GM23248 (cell line): ENCODE measurements at regions not wholly inside any gene's neighbourhood (a gene's known extent, or its start where the extent isn't known, plus 50 kb on each side); places are given as distances from the start of the nearest gene placed in this dataset.
"Not testable (repeated sequence)": the region's sequence is repeated elsewhere in the genome, so short reads cannot be mapped to it uniquely, and the experiment has no call there.

Source experiments
- DNase-seq: peaks from one replicate; pipeline ENCODE4 v3.0.0-alpha.2; 2015
- H2AFZ ChIP-seq: fragments of 200-600 bp; sonication (generic); 2 replicates; pipeline ENCODE4 v1.6.1; 2016; ENCODE audit warnings: antibody characterized with exemption
- H3F3A ChIP-seq: fragments of 200-600 bp; sonication (generic); 2 replicates; pipeline ENCODE4 v1.6.1; 2016; ENCODE audit warnings: mild to moderate bottlenecking, antibody characterized with exemption, mixed run types; ENCODE audit not compliant: insufficient read depth
- H3K27ac ChIP-seq: fragments of 200-600 bp; sonication (generic); 2 replicates; pipeline ENCODE4 v1.5.1; 2016; ENCODE audit warnings: mild to moderate bottlenecking
- H3K27me3 ChIP-seq: fragments of 200-600 bp; sonication (generic); replicated peaks from 2 replicates; pipeline ENCODE4 v1.6.1; 2016; ENCODE audit warnings: mild to moderate bottlenecking; ENCODE audit not compliant: insufficient read depth
- H3K36me3 ChIP-seq: fragments of 200-600 bp; sonication (generic); 2 replicates; pipeline ENCODE4 v1.6.1; 2016; ENCODE audit warnings: low read depth, mild to moderate bottlenecking
- H3K4me1 ChIP-seq: fragments of 200-600 bp; sonication (generic); 2 replicates; pipeline ENCODE4 v1.6.1; 2016; ENCODE audit warnings: mild to moderate bottlenecking; ENCODE audit not compliant: insufficient read depth
- H3K4me2 ChIP-seq: fragments of 200-600 bp; sonication (generic); one replicate; pipeline ENCODE4 v1.6.1; 2016; ENCODE audit warnings: mild to moderate bottlenecking; ENCODE audit not compliant: unreplicated experiment
- H3K4me3 ChIP-seq: fragments of 200-600 bp; sonication (generic); 2 replicates; pipeline ENCODE4 v1.5.1; 2016; ENCODE audit warnings: mild to moderate bottlenecking
- H3K79me2 ChIP-seq: fragments of 200-600 bp; sonication (generic); 2 replicates; pipeline ENCODE4 v1.6.1; 2016; ENCODE audit warnings: mild to moderate bottlenecking; ENCODE audit not compliant: insufficient read depth
- H3K9ac ChIP-seq: fragments of 200-600 bp; sonication (generic); 2 replicates; pipeline ENCODE4 v1.6.1; 2016; ENCODE audit warnings: mild to moderate bottlenecking
- H3K9me2 ChIP-seq: fragments of 200-600 bp; sonication (generic); 2 replicates; pipeline ENCODE4 v1.6.1; 2016; ENCODE audit warnings: mixed run types, mild to moderate bottlenecking, moderate library complexity; ENCODE audit not compliant: insufficient read depth
- H3K9me3 ChIP-seq: fragments of 200-600 bp; sonication (generic); one replicate; pipeline ENCODE4 v1.6.1; 2017; ENCODE audit warnings: low read depth
- H4K20me1 ChIP-seq: fragments of 200-600 bp; sonication (generic); 2 replicates; pipeline ENCODE4 v1.6.0; 2016; ENCODE audit not compliant: insufficient read depth
- EZH2 ChIP-seq: fragments of 200-600 bp; sonication (generic); IDR thresholded peaks from 2 replicates; pipeline ENCODE4 v1.6.1; 2018; ENCODE audit warnings: antibody characterized with exemption, mild to moderate bottlenecking; ENCODE audit not compliant: insufficient read depth, poor library complexity, severe bottlenecking
- EZH2phosphoT487 ChIP-seq: fragments of 200-600 bp; sonication (generic); IDR thresholded peaks from 2 replicates; pipeline ENCODE4 v1.6.1; 2018; ENCODE audit warnings: antibody characterized with exemption, moderate library complexity, mild to moderate bottlenecking, low read depth; ENCODE audit not compliant: insufficient read depth
- WGBS, 2 experiments: methylation state at CpG; one replicate each; pipeline ENCODE4 v1.1.6; 2015 to 2017; ENCODE audit warnings: low lambda C conversion rate in 2 of 2, low coverage in 1 of 2; ENCODE audit errors: missing lambda C conversion rate in 2 of 2; 5-methylcytosine and 5-hydroxymethylcytosine counted together
- in situ Hi-C: fragments of 300-500 bp; cut with MboI; formaldehyde crosslinking; loops from 2 replicates; pipeline ENCODE4 v1.15.0; 2020

- H3K9ac ChIP-seq = no peak overlapping the region
- TF ChIP-seq EZH2 (no peak), EZH2phosphoT487 (no peak)
- H3K36me3 ChIP-seq = no peaks in the 10 kb centered on the region
- no peak overlapping the region for H3K4me3 ChIP-seq
- H3K27me3 ChIP-seq = no peaks in the 10 kb centered on the region
- H3K4me2 ChIP-seq = no peak overlapping the region
- no peak for DNase-seq
- no peaks in the 10 kb centered on the region for H4K20me1 ChIP-seq
- no peaks in the 10 kb centered on the region for H3K9me2 ChIP-seq
- H3K4me1 ChIP-seq = no peaks in the 10 kb centered on the region
- no peak overlapping the region for H3K27ac ChIP-seq
- in situ Hi-C loops = no loop called here
- no peaks in the 10 kb centered on the region for H3K79me2 ChIP-seq
- H3F3A ChIP-seq = no peaks in the 10 kb centered on the region
- no peaks in the 10 kb centered on the region for H3K9me3 ChIP-seq
- WGBS, 2 experiments = 39% methylated on average over 4 of the region's 4 CpGs
- H2AFZ ChIP-seq = no peak overlapping the region
Observed at GRCh38 chr17:55986817-55987216, 166.5 kb upstream of the ANKFN1 start.

DNA sequence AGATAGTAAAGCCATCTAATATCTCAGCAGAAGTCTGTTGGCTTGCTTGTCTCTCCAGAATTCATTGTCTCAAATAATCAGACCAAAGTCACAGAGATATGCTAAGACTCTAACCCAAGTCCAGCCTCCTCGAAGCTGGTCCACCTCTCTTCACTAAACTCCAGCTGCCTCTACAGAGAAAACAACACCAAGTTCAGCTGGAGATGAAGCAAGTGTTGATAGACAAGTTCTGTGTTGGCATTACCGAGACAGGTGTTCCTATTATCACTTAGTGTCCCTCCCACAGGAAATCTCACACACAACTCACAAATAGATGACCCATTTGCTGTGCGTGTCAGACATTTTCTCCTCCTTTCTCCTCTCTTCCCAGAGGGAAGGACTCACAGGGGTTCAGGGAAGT is 164.4 kb upstream of the ANKFN1 start:
- Histone ChIP-seq H4K20me1 (no peaks in the 10 kb centered on the region), H3F3A (no peaks in the 10 kb centered on the region), H3K4me3 (no peak overlapping the region), H3K4me2 (no peak overlapping the region), H3K36me3 (no peaks in the 10 kb centered on the region), H3K9me3 (no peaks in the 10 kb centered on the region), H3K9ac (no peak overlapping the region), H3K79me2 (no peaks in the 10 kb centered on the region), H3K9me2 (no peaks in the 10 kb centered on the region), H3K4me1 (no peaks in the 10 kb centered on the region), H2AFZ (no peak overlapping the region), H3K27ac (no peak overlapping the region), H3K27me3 (no peaks in the 10 kb centered on the region)
- TF ChIP-seq EZH2 (no peak), EZH2phosphoT487 (no peak)
- no peak for DNase-seq
- 25 to 32% methylated on average over 3 of the region's 3 CpGs for WGBS, 2 experiments
- in situ Hi-C loops = no loop called here

- in situ Hi-C loops = no loop called here
Observed at GRCh38 chr17:55990332-55991006, 162.8 kb upstream of the ANKFN1 start.

GRCh38 chr17:55996826-55997225 is 156.4 kb upstream of the ANKFN1 start:
- Histone ChIP-seq H4K20me1 (no peaks in the 10 kb centered on the region), H3K27ac (no peak overlapping the region), H3K79me2 (no peaks in the 10 kb centered on the region), H3K27me3 (no peaks in the 10 kb centered on the region), H3K9me3 (no peaks in the 10 kb centered on the region), H2AFZ (no peak overlapping the region), H3K4me2 (no peak overlapping the region), H3K4me3 (no peak overlapping the region), H3K9ac (no peak overlapping the region), H3K9me2 (no peaks in the 10 kb centered on the region), H3F3A (no peaks in the 10 kb centered on the region), H3K4me1 (no peaks in the 10 kb centered on the region), H3K36me3 (no peaks in the 10 kb centered on the region)
- TF ChIP-seq EZH2phosphoT487 (no peak), EZH2 (no peak)
- peak; percentile 8 for DNase-seq
- in situ Hi-C loops = no loop called here
- 6 to 12% methylated on average over 2 of the region's 2 CpGs for WGBS, 2 experiments

More at GRCh38 chr17:55990332-55991006, 162.8 kb upstream of the ANKFN1 start:
- TF ChIP-seq EZH2phosphoT487 (no peak), EZH2 (no peak)
- H4K20me1 ChIP-seq = no peaks in the 10 kb centered on the region
- H3K9me2 ChIP-seq = no peaks in the 10 kb centered on the region
- no peaks in the 10 kb centered on the region for H3K4me1 ChIP-seq
- H3K27ac ChIP-seq = no peak overlapping the region
- WGBS, 2 experiments = 15 to 20% methylated on average over 10 of the region's 10 CpGs
- no peak overlapping the region for H3K4me2 ChIP-seq
- H3K9me3 ChIP-seq = no peaks in the 10 kb centered on the region
- no peaks in the 10 kb centered on the region for H3F3A ChIP-seq
- no peaks in the 10 kb centered on the region for H3K36me3 ChIP-seq
- H3K27me3 ChIP-seq = no peaks in the 10 kb centered on the region
- DNase-seq = no peak
- H3K79me2 ChIP-seq = no peaks in the 10 kb centered on the region
- H3K4me3 ChIP-seq = no peak overlapping the region
- H3K9ac ChIP-seq = no peak overlapping the region
- no peak overlapping the region for H2AFZ ChIP-seq

DNA sequence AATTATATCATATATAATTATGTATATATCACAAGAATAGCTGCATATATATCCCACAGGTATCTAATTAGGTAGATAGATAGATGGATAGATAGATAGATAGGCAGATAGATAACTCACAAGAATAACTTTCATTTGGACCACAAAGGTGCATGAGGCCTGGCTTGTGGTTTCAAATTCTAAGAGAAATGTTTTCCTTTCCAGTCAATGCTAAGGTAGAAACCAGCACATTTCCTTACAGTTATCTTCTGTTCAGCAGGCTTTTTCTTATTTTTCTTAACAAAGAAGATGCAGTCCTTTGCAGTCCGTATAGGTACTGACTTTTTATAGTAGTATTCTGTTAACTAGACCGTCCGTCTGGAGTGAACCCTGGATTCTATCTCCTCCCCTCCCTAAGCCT is 152.9 kb upstream of the ANKFN1 start:
- Histone ChIP-seq H3K4me1 (no peaks in the 10 kb centered on the region), H3K79me2 (no peaks in the 10 kb centered on the region), H3F3A (no peaks in the 10 kb centered on the region), H3K4me2 (no peak overlapping the region), H3K27ac (no peak overlapping the region), H3K9me3 (no peaks in the 10 kb centered on the region), H3K36me3 (no peaks in the 10 kb centered on the region), H2AFZ (no peak overlapping the region), H3K4me3 (no peak overlapping the region), H4K20me1 (no peaks in the 10 kb centered on the region), H3K9ac (no peak overlapping the region), H3K9me2 (no peaks in the 10 kb centered on the region), H3K27me3 (no peaks in the 10 kb centered on the region; the same call in 1 of the 2 replicates)
- DNase-seq = no peak
- WGBS, 2 experiments = 55 to 63% methylated on average over 3 of the region's 3 CpGs
- TF ChIP-seq EZH2 (no peak), EZH2phosphoT487 (no peak)
- in situ Hi-C loops = no loop called here

DNA sequence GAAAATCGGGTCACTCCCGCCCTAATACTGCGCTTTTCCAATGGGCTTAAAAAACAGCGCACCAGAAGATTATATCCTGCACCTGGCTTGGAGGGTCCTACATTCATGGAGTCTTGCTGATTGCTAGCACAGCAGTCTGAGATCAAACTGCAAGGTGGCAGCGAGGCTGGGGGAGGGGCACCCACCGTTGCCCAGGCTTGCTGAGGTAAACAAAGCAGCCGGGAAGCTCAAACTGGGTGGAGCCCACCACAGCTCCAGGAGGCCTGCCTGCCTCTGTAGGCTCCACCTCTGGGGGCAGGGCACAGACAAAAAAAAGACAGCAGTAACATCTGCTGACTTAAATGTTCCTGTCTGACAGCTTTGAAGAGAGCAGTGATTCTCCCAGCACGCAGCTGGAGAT is 150.6 kb upstream of the ANKFN1 start:
- WGBS, 2 experiments = 63% methylated on average over 8 of the region's 8 CpGs
- H3K9me3 ChIP-seq, H3K4me2 ChIP-seq, H3K27ac ChIP-seq, H4K20me1 ChIP-seq, H3K4me3 ChIP-seq, DNase-seq, H3K9me2 ChIP-seq, H3K9ac ChIP-seq, H2AFZ ChIP-seq, H3K36me3 ChIP-seq, H3K27me3 ChIP-seq, H3K79me2 ChIP-seq, in situ Hi-C loops, H3K4me1 ChIP-seq, H3F3A ChIP-seq: not testable (repeated sequence)
